ENCODE measurements at regions not wholly inside any gene's neighbourhood (a gene's known extent, or its start where the extent isn't known, plus 50 kb on each side); places are given as distances from the start of the nearest gene placed in this dataset.

DNA sequence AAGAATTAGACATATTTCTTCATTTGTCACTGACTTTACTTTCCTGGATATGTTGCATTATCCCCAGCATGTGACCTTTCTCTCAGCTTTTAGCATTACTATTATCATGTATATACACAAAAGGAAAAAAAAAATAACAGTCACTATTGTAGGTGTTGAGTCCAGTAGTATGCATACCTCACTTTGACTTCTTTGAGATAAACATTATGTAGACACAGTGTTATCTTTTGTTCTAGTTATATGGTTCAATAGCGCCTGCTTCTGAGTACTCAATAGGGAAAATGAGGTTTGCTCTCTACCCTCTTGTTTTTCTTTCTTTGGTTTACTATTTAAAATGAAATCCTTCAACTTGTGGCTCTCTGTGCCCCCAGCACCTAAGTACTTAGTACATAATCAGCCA is 409.6 kb upstream of the PKN2 start:
- TF ChIP-seq, protein P1, sequence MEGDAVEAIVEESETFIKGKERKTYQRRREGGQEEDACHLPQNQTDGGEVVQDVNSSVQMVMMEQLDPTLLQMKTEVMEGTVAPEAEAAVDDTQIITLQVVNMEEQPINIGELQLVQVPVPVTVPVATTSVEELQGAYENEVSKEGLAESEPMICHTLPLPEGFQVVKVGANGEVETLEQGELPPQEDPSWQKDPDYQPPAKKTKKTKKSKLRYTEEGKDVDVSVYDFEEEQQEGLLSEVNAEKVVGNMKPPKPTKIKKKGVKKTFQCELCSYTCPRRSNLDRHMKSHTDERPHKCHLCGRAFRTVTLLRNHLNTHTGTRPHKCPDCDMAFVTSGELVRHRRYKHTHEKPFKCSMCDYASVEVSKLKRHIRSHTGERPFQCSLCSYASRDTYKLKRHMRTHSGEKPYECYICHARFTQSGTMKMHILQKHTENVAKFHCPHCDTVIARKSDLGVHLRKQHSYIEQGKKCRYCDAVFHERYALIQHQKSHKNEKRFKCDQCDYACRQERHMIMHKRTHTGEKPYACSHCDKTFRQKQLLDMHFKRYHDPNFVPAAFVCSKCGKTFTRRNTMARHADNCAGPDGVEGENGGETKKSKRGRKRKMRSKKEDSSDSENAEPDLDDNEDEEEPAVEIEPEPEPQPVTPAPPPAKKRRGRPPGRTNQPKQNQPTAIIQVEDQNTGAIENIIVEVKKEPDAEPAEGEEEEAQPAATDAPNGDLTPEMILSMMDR (conservative IDR thresholded peaks at IDR 0.05), result no peak
- TF ChIP-seq ZFX (IDR thresholded peaks at IDR 0.05), result no peak

All from C4-2B (cell line).